ENCODE measurements at regions not wholly inside any gene's neighbourhood (a gene's known extent, or its start where the extent isn't known, plus 50 kb on each side); places are given as distances from the start of the nearest gene placed in this dataset.

DNA sequence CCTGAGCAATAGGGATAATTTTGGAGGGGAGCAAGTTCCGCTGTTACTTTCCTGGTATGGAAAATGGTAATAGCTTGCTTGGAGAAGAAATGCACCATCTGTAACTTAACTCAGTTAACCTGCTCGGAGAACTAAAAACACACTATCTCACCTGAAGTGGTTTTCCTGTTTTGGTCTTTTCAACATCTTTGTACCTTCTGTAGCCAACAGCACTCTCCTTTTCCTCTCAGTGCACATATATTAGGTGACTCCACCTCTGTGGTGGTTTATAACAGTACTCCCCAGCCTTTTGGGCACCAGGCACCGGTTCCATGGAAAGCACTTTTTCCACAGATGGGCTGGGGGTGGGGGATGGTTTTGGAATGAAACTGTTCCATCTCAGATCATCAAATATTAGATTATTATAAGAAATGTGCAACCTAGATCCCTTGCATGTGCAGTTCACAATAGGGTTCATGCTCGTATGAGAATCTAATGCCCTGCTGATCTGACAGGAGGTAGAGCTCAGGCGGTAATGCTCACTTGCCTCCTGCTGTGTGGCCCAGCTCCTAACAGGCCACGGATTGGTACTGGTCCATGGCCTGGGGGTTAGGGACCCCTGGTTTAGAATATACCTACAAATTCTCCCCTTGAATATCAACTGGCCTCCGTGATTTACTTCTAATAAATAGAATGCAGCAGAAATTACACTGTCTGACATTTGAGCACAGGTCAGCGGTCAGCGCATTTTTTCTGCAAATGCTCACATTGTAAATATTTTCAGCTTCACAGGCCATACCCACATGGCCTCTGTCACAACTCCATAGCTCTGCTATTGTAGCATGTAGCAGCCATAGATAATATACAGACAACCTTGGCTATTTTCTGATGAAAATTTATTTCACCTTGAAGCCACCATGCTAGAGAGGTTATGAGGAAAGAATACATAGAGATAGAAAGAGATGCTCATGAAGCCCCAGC lies 83.8 kb upstream of the SUCLG2 start:
- TF ChIP-seq, protein P1, sequence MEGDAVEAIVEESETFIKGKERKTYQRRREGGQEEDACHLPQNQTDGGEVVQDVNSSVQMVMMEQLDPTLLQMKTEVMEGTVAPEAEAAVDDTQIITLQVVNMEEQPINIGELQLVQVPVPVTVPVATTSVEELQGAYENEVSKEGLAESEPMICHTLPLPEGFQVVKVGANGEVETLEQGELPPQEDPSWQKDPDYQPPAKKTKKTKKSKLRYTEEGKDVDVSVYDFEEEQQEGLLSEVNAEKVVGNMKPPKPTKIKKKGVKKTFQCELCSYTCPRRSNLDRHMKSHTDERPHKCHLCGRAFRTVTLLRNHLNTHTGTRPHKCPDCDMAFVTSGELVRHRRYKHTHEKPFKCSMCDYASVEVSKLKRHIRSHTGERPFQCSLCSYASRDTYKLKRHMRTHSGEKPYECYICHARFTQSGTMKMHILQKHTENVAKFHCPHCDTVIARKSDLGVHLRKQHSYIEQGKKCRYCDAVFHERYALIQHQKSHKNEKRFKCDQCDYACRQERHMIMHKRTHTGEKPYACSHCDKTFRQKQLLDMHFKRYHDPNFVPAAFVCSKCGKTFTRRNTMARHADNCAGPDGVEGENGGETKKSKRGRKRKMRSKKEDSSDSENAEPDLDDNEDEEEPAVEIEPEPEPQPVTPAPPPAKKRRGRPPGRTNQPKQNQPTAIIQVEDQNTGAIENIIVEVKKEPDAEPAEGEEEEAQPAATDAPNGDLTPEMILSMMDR (IDR thresholded peaks at IDR 0.05; ENCODE audit: control extremely low read depth, extremely low read depth, low read depth, missing control alignments), result no peak
- ChIA-PET CTCF (interaction anchor here (0.8 to 2.0 kb wide), 3 partner anchors 8 to 15 kb away, joined by 3 to 5 read pairs (median 3); no protein-coding TSS in a partner anchor), POLR2A (no interaction called here)
- no peak for DNase-seq (ENCODE audit: extremely low spot score)

DNA sequence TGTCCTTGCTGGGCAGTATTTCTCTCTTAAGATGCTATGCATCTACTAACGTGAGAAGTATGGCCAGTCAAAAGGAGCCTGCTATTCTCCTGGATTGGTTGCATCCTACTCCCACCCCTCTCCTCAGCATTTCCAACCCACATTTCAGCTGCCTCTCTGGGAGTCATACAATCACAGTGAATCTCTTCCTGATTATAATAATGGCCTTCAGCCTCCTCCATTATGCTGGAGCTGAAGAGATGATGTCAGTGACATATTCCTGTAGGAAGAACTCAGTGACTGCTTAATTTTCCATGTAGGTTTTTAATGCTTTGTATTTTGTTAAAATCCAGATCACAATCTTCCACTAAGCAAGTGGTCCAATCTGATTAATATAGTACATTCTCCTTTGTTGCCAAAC lies 82.7 kb upstream of the SUCLG2 start:
- ChIA-PET POLR2A (no interaction called here), CTCF (interaction anchor here (0.8 to 2.0 kb wide), 4 partner anchors 9 to 16 kb away, joined by 3 to 7 read pairs (median 4); no protein-coding TSS in a partner anchor)
- no peak for DNase-seq (ENCODE audit: extremely low spot score)
- TF ChIP-seq, protein P1 (IDR thresholded peaks at IDR 0.05; ENCODE audit: control extremely low read depth, extremely low read depth, low read depth, missing control alignments), result no peak

DNA sequence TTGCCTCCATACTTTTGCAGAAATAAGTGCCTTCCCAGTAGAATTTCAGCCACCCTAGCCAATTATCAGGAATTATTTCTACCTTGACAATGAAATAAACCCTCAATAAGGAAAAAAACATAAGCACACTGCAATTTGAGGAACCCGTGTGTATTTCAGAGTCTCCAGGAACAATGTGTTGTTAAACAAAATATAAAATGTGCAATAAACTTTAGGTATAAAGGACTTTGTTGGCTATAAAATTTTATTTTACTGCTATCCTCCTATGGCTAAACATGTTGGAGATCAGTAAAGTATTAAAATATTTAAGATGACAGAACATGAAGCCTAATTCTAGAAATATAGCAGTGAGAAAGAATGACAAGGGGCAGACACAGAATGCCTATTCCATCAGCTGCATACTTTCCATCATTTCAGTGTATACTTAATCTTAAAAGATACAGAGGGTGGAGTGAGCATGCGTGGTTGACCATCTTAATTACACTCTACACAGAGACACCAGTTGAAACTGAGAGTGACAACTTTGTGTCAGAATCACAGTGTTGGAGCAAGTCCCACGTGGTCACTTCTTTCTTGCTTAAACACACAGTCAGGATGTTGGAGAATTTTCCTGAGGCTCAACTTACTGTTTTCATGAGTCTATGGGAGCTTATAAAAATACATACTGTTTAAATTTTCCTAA lies 79.0 kb upstream of the SUCLG2 start:
- ChIA-PET POLR2A (no interaction called here), CTCF (no interaction called here)
- TF ChIP-seq, protein P1 (IDR thresholded peaks at IDR 0.05; ENCODE audit: control extremely low read depth, extremely low read depth, low read depth, missing control alignments), result no peak
- no peak for DNase-seq (ENCODE audit: extremely low spot score)

DNA sequence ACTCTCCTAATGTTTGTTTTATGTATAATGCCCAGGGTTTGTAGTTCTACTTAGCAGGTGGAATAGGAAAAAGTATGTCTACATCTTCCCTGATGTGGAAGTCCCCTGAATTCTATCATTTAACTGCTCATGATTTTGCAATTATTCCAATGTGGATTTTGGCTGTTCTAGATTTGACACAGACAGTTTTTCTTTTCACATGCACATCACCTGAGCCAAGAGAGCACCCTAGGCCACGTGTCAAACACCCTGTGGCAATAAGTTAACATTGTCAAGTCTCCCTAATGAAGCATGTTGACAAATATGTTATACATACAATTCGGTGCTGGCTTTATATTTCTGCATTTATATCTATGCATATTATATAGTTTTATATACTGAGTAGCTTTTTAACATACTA lies 70.0 kb upstream of the SUCLG2 start:
- TF ChIP-seq, protein P1 (IDR thresholded peaks at IDR 0.05; ENCODE audit: control extremely low read depth, extremely low read depth, low read depth, missing control alignments), result no peak
- ChIA-PET POLR2A (no interaction called here), CTCF (interaction anchor here (1.6 to 2.2 kb wide), 2 partner anchors 12 to 13 kb away, joined by 3 to 7 read pairs; no protein-coding TSS in a partner anchor)
- no peak for DNase-seq (ENCODE audit: extremely low spot score)

DNA sequence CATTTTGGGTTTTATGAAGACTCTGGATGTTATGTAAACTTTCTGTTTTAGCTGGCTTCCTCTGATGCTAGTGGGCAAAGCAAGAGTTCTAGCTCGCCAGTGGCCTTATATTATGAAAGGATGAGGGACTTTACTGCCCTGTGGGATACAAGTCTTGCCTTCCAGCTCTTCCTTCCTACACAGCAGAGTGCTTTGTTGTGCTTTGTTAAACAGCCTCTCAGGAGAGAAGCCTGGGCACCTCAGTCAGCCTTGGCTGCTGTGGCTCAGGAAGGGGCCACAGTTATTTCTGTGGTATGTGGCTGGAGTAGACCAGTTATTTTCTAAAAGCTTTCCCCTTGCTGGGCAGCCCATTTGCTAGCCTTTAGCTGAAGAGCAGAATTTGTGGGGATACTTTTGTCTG lies 69.5 kb upstream of the SUCLG2 start:
- ChIA-PET POLR2A (no interaction called here), CTCF (interaction anchor here (1.1 to 1.6 kb wide), 2 partner anchors 9 to 12 kb away, joined by 3 read pairs; no protein-coding TSS in a partner anchor)
- no peak for DNase-seq (ENCODE audit: extremely low spot score)
- TF ChIP-seq, protein P1 (IDR thresholded peaks at IDR 0.05; ENCODE audit: control extremely low read depth, extremely low read depth, low read depth, missing control alignments), result no peak

DNA sequence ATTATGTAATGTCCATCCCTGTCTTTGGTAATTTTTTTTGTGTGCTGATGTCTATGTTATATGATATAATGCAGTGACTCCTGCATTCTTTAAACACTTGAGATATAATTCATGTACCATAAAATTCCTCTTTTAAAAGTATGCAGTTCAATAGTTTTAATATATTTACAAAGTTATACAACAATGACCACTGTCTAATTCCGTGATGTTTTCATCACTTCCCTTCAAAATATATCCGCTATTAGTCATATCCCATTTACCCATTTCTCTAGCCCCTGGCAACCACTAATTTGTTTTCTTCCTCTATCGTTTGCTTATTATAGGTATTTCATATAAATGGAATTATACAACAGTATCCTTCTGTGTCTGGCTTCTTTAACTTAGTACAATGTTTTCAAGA lies 64.9 kb upstream of the SUCLG2 start:
- no peak for DNase-seq (ENCODE audit: extremely low spot score)
- ChIA-PET CTCF (no interaction called here), POLR2A (no interaction called here)
- TF ChIP-seq, protein P1 (IDR thresholded peaks at IDR 0.05; ENCODE audit: control extremely low read depth, extremely low read depth, low read depth, missing control alignments), result no peak
